ENCODE measurements at regions not wholly inside any gene's neighbourhood (a gene's known extent, or its start where the extent isn't known, plus 50 kb on each side); places are given as distances from the start of the nearest gene placed in this dataset.

GRCh38 chr2:156151351-156151750 is 181.2 kb downstream of the NR4A2 start:
- TF ChIP-seq ZFX (IDR thresholded peaks at IDR 0.05): no peak
- TF ChIP-seq, protein P1, sequence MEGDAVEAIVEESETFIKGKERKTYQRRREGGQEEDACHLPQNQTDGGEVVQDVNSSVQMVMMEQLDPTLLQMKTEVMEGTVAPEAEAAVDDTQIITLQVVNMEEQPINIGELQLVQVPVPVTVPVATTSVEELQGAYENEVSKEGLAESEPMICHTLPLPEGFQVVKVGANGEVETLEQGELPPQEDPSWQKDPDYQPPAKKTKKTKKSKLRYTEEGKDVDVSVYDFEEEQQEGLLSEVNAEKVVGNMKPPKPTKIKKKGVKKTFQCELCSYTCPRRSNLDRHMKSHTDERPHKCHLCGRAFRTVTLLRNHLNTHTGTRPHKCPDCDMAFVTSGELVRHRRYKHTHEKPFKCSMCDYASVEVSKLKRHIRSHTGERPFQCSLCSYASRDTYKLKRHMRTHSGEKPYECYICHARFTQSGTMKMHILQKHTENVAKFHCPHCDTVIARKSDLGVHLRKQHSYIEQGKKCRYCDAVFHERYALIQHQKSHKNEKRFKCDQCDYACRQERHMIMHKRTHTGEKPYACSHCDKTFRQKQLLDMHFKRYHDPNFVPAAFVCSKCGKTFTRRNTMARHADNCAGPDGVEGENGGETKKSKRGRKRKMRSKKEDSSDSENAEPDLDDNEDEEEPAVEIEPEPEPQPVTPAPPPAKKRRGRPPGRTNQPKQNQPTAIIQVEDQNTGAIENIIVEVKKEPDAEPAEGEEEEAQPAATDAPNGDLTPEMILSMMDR (conservative IDR thresholded peaks at IDR 0.05): no peak
- H3K27ac ChIP-seq: no peak overlapping the region

DNA sequence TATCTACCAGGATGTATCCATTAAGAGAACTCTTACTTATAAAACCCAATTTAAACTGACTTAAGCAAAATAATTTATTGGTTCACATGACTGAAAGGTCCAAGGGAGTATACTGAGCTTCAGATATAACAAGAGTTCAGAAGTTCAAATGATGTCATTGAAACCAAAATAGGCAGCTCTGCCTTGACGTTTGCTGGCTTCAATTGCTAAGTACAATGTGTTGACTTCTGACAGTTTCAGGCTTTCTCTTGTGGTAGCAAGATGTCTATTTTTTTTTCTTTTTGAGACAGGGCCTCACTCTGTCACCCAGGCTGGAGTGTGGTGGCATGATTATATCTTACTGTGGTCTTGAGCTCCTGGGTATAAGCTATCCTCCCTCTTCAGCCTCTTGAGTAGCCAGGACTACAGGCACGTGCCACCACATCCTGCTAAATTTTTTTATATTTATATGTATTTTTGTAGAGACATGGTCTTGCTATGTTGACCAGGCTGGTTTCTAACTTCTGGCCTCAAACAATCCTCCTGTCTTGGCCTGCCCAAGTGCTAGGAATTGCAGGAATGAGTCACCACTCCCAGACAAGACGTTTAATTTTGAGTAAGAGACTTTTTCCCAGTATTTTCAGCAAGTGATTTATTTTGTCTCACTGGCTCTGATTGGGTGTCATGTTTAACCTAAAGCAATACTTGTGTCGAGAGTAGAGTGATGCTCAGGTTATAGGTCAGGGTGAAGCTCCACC is 184.8 kb downstream of the NR4A2 start:
- TF ChIP-seq, protein P1 (conservative IDR thresholded peaks at IDR 0.05): no peak
- TF ChIP-seq ZFX (IDR thresholded peaks at IDR 0.05): no peak
- H3K27ac ChIP-seq: no peak overlapping the region

DNA sequence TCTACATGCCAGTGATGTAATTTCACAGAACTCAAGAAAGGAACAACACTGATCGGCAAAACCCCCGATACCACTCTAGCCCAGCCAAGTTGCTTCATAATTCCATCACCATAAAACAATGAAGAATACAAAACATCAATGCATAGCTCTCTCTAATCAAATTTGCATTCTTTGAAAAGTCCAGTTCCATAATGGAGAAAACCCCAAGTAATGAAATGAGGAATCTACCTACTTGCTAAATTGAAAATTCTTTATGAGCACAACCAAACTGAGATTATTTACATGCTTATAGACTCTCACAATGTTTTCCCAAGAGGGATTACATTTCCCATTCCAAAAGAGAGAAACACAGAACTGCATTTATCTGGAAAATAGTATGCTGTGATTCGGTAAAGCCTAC is 186.5 kb downstream of the NR4A2 start:
- no peak overlapping the region for H3K27ac ChIP-seq
- TF ChIP-seq, protein P1 (conservative IDR thresholded peaks at IDR 0.05): no peak
- TF ChIP-seq ZFX (IDR thresholded peaks at IDR 0.05): no peak

- TF ChIP-seq, protein P1 (conservative IDR thresholded peaks at IDR 0.05): no peak
- no peak for TF ChIP-seq ZFX (IDR thresholded peaks at IDR 0.05)
- no peak overlapping the region for H3K27ac ChIP-seq
These were observed 187.1 kb downstream of the NR4A2 start for GRCh38 chr2:156145469-156145868.

DNA sequence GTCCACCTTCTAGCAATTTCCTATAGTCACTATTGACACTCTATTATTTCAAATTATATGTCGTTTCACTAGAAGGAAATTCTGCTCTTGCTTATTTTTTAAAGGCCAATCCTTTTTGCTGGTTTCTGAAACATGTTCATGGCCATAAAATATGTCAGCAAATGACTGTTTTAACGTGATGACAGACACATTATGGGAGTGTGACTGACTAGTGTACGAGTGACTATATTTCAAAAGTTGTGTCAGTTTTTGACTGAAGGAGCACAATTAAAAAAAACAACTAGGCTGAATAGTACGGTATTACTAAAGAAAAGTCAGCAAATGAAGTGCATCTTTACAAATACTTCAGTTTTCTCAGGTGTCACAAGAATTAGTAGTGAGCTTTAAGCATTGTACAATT is 196.0 kb downstream of the NR4A2 start:
- TF ChIP-seq, protein P1 (conservative IDR thresholded peaks at IDR 0.05): no peak
- TF ChIP-seq ZFX (IDR thresholded peaks at IDR 0.05): no peak
- no peak overlapping the region for H3K27ac ChIP-seq

GRCh38 chr2:156134887-156135286 is 197.6 kb downstream of the NR4A2 start:
- H3K27ac ChIP-seq: no peak overlapping the region
- TF ChIP-seq ZFX (IDR thresholded peaks at IDR 0.05): no peak
- TF ChIP-seq, protein P1 (conservative IDR thresholded peaks at IDR 0.05): no peak

- no peak overlapping the region for H3K27ac ChIP-seq
- TF ChIP-seq, protein P1 (conservative IDR thresholded peaks at IDR 0.05): no peak
- no peak for TF ChIP-seq ZFX (IDR thresholded peaks at IDR 0.05)
These were observed 199.6 kb downstream of the NR4A2 start for GRCh38 chr2:156132941-156133340.

All from C4-2B (cell line).